ENCODE measurements at regions not wholly inside any gene's neighbourhood (a gene's known extent, or its start where the extent isn't known, plus 50 kb on each side); places are given as distances from the start of the nearest gene placed in this dataset.
"Not testable (repeated sequence)": the region's sequence is repeated elsewhere in the genome, so short reads cannot be mapped to it uniquely, and the experiment has no call there.

DNA sequence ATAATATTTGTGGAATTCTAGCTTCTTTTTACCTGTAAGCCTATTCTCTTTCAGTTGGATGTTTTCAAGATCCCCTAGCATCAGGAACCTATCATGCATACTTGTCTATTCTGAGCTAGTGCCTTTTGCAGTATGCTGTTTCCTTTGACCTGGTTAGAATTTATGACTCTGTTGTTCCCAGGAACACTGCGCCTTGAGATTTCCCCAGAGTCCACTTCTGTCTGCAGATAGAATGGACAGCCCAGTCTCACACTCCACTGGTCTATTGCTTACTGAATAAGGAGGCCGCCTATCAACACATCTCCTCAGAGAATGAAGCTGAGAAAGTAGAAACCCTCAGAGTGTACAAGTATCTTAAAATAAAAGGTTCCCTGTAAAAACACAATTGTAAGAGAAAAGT, 465.1 kb upstream of the GALNTL6 start:
- DNase-seq (ENCODE audit: low spot score) = no peak

DNA sequence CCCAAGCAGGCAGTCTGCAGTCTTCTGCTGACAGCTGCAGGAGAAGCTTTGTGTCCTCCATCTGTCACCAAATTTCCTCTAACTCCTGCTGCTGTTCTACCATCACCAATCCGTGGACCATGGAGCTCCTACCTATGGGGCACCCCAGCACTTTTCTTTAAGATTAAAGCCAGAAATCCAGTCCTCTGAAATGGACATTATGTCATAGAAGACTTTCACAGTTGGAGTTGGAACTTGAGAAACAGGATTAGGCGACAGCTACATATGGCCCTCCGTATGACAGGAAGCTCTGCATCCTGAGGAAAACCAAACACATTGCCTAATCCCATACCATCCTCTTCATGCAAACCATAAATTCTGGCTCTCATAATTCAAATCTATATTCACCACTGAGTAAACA, 470.6 kb upstream of the GALNTL6 start:
- DNase-seq (ENCODE audit: low spot score) = no peak

DNA sequence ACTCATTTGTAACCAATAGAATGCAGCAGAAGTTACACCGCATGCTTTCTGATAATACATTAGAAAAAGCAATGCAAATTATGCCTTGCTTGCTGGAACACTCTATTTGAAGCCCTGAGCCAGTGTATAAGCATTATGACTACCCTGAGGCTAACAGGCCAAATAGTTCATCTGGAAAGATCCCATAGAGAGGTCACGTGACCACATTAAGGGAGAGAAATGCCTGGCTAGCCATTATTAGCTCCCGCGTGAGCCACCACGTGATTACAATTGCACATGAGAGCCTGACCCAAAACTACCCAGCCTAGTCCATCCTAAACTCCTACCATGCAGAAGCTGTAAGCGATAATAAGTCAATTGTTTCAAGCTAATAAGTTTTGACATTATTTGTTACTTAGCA, 472.9 kb upstream of the GALNTL6 start:
- DNase-seq (ENCODE audit: low spot score) = no peak

DNA sequence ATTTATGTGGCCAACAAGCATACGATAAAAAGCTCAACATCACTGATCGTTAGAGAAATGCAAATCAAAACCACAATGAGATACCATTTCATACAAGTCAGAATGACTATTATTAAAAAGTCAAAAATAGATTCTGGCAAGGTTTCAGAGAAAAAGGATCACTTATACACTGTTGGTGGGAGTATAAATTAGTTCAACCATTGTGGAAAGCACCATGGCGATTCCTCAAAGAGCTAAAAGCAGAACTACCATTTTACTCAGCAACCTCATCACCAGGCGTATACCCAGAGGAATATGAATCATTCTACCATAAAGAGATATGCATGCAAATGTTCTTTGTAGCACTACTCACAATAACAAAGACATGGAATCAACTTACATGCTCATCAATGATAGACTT, 478.7 kb upstream of the GALNTL6 start:
- DNase-seq (ENCODE audit: low spot score) = no peak

DNA sequence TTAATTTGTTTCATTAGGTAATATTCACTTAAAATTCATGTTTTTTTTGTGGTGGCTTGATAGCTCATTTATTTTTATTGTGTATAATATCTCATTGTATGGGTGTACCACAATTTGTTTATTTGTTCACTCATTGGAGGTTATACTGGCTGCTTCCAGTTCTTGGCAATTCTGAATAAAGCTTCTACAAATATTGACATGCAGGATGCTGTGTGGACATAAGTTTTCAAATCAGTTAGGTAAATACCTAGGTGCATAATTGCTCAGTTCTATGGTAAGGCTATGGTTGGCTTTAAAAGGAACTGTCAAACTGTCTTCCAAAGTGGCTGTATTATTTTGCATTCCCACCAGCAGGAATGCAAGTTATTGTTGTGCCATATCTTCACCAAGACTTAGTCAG, 504.5 kb upstream of the GALNTL6 start:
- DNase-seq (ENCODE audit: low spot score) = no peak

DNA sequence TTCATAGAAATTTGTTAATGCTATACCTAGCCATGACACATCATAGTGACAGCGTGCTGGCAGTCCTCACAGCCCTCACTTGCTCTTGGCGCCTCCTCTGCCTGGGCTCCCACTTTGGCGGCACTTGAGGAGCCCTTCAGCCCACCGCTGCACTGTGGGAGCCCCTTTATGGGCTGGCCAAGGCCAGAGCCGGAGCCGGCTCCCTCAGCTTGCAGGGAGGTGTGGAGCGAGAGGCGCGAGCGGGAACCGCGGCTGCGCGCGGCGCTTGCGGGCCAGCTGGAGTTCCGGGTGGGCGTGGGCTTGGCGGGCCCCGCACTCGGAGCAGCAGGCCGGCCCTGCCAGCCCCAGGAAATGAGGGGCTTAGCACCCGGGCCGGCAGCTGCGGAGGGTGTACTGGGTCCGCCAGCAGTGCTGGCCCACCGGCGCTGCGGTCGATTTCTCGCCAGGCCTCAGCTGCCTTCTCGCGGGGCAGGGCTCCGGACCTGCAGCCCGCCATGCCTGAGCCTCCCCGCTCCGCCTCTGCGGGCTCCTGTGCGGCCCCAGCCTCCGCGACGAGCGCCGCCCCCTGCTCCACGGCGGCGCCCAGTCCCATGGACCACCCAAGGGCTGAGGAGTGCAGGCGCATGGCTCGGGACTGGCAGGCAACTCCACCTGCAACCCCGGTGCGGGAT, 515.0 kb upstream of the GALNTL6 start:
- DNase-seq (ENCODE audit: low spot score) = not testable (repeated sequence)

DNA sequence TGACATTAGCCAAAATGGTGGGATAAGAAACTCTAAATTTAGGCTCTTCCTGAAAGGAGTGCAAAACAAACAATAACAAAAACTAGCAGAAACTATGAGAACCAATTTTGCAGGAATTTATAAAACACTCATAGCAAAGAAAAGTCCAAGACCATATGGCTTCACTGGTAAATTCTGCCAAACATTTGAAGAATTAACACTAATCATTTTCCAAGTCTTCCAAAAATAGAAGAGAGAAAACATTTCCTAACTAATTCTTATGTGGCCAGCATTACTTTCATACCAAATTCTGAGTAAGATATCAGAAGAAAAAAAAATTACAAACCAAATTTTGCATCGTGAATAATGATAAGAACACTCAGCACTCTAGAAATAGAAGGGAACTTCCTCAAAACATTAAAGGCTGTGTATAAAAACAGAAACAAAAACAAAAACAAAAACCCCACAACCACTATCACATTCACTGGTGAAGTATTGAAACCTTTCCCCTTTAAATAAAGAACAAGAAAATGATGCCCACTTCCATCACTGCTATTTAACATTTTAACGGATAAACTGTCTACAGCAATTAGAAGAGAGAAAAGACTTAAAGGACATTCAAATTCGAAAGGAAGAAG, 524.3 kb upstream of the GALNTL6 start:
- DNase-seq (ENCODE audit: low spot score) = no peak

DNA sequence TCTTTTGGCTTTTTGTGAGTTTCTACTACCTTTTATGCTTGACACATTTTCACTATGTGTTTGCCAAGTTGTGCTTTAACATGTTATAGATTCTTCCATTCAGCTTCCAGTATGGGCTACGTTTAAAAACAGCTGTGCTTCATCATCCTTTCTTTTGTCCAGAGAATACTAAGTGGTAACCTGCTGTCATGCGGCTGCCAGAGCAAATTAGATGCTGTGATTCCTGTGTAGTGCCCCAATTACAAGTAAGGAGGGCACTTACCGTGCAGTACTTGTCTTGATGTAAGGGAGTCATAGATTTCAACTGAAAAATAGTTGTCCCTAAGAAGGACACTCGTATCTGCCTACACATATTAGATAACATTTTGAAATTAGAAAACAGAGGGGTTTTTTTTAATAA, 531.8 kb upstream of the GALNTL6 start:
- DNase-seq (ENCODE audit: low spot score) = no peak

DNA sequence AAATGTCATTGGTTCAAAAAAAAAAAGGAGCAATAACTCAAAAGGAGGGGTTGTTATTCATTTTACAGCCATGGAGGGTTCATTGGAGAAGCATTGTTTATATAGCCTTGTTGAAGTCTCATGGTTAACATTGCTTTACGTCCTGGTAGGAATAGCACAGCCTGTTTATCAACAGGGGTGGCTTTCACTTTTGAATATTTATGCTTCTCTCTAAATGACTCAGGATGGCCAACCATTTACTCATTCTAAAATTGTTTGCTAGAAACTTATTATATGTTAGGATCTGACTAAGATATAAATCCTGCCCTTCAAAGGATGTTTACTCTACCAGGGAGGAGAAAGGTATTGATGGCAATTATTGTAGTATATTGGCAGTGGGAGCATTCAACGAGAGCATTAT, 534.1 kb upstream of the GALNTL6 start:
- no peak for DNase-seq (ENCODE audit: low spot score)

DNA sequence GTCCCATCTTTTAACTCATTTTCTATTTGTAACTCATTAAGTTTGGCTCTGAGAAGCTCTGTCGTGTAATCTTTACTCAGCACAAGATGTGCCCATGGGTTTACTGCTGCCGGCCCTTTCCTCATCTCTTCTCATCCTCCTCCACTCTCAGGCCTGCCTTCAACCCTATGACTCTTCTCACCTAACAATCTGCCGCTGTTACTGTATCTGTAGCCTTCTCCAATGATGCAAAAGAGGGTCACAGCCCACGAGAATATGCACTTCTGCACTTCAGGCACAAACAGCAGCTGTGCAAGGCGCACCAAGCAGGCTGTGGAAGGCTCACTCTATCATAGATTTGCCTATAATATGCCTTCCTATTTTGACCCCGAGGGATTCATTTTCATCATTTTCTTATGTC, 546.5 kb upstream of the GALNTL6 start:
- no peak for DNase-seq (ENCODE audit: low spot score)

DNA sequence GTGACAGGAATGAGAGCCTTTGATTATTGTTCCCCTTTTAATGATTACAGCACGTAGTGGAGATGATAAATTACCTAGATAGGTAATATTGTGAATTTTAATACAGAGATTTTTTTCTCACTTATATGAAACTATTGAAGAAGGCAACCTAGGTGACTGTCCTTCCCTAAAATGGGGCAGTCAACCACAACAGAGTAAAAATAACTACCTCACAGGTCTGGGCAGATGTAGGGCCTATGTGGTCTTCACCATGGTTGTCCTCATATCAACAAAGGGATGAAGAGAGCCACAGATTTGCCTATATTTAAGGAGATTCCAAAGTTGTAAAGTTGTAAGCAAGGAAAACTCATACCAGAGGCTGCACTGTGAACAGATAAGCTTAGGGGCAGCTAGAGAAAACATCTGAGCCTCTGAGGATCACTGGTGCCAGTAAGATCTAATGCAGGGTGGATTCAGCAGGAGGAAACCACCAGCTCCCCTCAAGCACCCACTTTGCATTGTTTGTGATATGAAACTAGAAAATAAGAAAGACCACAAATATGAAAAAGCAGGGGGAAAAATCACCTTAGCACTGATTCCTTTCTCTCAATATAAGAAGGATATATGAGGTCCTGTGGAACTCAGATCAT, 547.9 kb upstream of the GALNTL6 start:
- no peak for DNase-seq (ENCODE audit: low spot score)

DNA sequence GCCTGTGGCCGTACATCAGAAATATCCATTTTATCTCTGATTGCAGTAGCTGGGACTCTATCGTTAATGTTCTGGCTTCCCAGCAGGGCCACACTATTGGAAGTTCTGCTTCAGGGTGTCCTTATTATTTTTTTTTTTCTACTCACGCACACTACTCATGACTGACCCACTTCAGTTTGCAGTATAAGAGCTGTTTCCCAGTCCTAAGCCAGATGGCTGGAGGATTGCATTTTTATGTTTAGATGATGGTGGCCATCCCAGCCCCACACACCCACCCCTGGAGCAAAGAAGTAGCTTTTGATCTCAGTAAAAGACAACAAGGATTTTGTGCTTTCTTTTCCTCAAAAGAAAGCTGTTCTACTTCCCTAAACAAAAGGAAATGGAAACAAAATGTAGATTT, 557.0 kb upstream of the GALNTL6 start:
- no peak for DNase-seq (ENCODE audit: low spot score)

DNA sequence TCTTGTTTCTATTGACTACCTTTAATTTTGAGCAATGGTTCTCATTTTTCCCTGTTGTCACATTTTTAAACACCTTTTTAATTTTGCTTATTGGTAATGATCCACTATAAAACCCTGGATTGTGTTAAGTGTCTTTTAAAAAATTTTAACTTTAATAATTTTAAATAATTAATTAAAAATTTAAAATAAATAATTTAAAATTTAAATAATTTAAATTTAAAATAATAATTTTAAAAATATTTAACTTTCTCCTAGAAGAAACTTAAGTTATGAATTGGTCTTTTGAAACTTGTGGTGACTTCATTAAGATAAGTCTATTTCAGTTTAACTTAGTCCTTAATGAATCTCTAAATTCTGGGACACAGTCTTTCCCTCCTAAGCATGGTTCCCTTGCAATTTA, 566.3 kb upstream of the GALNTL6 start:
- DNase-seq (ENCODE audit: low spot score) = no peak

DNA sequence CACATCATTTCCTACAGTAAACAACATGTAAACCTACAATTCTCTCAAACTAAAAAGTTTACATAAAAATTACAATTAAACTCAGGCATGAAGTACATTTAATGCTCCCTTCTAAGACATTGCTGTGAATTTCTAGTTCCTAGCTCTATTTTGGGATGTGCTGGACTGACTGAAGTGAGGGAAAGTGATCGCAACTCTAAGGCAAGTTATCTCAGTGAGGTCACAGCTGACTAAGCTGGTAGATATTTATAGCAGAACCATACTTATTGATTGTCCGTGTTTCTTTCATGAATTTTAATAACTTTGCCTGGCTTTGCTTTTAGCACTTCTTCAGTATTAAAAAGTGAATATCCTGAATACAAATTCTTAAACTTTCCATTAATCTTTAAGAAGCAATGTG, 570.4 kb upstream of the GALNTL6 start:
- DNase-seq (ENCODE audit: low spot score) = no peak

DNA sequence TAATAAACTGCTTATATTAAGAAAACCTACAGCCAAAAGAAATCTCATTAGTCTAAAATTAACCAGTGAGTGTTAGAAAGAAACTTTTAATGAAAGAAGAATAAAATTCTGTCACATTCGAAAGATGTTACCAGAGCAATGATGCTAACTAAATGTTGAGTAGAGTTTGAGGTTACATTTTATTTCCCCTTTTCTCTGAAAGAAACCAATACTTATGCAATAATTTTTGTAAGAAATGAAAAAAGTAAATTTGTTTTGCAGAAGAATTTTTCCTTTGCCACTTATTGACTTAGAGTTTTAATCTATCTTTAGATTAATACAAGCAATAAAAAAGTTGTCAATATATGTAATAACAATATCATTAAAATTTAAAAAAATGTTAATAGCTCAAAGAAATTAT, 574.0 kb upstream of the GALNTL6 start:
- no peak for DNase-seq (ENCODE audit: low spot score)

DNA sequence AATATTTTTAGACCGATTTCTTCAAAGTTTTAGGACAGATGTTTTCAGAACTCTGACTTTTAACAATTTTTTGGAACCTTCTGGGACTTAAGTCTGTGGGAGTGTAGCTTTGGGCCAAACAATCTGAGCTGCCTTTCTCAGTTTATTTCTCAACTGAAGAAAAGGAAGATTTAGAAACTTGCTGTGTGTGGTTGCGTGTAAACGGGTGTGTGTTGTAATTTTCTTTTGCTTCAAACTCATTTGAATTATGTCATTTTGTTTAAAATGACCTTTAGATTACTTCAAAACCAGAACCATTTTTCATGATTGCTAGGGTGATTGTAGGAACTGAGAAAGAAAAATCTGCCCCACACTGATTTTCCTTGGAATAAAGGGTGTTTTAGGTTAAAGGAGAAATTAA, 577.7 kb upstream of the GALNTL6 start:
- DNase-seq (ENCODE audit: low spot score) = no peak

DNA sequence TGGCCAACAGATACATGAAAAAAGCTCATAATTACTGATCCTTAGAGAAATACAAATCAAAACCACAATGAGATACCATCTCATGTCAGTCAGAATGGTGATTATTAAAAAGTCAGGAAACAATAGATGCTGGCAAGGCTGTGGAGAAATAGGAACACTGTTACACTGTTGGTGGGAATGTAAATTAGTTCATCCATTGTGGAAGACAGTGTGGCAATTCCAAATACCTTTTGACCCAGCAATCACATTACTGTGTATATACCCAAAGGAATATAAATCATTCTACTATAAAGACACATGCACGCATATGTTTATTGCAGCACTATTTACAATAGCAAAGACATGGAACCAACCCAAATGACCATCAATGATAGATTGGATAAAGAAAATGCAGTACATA, 583.9 kb upstream of the GALNTL6 start:
- not testable (repeated sequence) for DNase-seq (ENCODE audit: low spot score)

DNA sequence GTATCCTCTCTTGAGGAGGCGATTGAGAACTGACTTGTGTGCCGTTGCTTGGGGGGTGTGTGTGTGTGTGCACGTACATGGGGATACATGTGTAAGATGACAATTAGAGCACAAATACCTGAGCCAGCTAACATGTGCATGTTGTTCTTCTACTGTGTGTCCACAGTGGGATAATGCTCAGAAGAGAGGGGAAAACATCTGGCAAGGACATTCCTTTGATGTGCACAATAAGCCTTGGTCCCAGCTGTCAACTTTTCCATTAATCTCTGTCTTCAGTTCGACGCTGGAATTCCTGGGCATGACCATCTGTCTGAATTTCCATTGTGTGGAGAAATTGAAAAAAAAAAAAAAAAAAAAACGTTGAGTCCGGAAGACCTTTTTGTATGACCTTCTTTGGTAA, 592.0 kb upstream of the GALNTL6 start:
- DNase-seq (ENCODE audit: low spot score) = no peak

DNA sequence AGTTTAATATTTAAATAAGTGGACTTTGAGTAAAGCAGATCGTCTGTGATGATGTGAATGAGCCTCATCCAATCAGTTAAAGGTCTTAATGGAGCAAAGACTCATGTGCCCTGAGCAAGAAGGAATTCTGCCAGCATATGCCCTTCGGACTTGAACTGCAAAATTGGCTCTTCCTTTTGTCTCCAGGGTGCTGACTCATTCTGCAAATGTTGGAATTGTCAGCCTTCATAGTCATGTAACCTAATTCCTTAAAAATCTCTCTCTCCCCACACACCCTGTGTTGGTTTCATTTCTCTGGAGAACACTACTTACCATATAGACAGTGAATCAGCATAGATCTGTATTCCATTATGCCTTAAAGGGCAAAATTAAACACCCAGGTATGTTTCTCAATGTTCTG, 609.8 kb upstream of the GALNTL6 start:
- no peak for DNase-seq (ENCODE audit: low spot score)

DNA sequence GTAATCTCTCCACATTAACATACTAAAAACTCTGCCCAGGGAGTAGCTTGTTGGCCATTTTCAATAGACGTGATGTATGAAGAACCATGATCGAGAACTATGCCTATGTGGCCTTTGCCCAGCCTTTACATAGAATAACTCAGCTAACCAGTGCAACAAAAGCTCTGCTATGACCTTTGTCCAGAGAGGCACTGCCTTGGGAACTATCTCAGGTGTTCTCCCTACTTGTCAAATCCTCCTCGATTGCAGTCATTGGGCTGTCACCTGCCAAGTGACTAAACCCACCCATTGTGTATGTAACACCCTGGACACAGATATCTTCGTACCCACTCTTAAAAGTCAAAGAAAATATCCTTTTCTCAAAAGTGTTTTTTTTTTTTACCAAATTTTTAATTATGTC, 610.3 kb upstream of the GALNTL6 start:
- DNase-seq (ENCODE audit: low spot score) = no peak

DNA sequence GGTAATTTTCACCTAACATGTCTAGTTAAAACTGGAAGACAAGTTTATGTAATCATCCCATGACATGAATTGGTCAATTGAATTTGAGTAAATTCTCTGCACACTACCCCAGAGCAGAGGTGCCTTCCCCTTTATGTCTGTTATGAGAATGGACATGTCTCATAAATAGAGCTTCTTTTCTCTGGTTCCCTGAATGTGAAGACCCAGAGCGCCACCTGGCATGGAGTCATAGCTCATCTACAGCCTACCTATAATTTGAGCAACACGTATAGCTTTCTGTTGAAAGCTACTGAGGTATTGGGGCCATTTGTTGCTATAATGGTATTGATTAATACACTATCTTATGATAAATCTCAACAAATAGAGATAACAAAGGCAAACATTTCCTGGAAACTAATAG, 626.5 kb upstream of the GALNTL6 start:
- no peak for DNase-seq (ENCODE audit: low spot score)

DNA sequence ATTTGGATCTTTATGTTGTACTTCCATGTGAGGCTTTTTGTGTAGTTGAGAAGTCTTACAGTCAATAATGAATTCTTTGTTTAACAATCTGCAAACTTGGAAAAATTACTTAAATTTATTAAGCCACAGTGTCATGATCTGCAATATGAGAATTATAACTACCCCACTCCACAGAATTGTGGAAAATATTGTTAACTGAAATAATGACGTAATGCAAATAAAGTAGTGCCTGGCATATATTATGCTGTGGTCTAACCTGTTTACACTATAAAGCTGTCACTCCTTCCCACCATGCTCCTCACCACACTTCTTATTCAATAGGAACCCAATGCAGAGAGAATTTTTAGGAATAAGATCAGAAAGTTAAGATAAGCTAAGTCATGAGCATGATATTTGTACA, 632.1 kb upstream of the GALNTL6 start:
- no peak for DNase-seq (ENCODE audit: low spot score)

DNA sequence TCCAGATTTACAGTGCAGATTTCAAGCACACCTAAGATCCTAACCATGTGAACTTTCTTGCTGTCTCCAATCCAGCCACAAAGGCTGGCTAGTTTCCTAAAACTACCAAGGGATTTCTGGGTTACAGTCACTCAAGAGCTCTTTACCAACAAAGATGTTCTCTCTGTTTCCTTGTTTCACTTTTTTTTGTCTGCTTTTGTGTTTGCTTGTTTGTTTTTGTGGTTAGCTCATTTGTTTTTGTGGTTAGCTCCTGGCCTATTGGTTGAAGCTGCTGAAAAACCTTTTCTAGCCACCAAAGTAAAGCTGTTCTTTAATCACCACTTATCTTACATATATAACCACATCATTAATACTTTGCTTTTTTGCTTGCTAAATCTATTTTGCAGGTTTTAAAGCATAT, 642.5 kb upstream of the GALNTL6 start:
- DNase-seq (ENCODE audit: low spot score) = no peak

DNA sequence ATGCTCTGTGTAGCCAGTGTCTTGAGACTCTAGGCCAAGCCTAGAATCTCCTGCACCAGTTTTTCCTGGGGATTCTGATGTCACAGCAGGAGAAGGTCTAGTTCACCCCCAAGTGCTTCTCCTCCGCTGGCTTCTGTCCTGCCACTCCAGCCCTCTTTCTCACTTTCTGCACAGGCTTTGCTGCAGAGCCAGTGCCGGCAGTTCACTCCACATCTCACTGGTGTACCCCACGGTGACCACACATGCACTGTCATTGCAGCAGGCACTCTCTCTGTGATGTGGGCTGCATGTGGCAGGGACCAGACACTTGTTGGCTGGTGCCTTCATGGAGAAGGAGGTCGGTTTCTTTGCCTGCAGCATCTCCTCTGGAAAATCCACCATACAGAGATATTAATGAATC, 643.8 kb upstream of the GALNTL6 start:
- no peak for DNase-seq (ENCODE audit: low spot score)
